GM12872 (cell line): ENCODE measurements at regions not wholly inside any gene's neighbourhood (a gene's known extent, or its start where the extent isn't known, plus 50 kb on each side); places are given as distances from the start of the nearest gene placed in this dataset.
A peak's percentile ranks its signal among the peaks of the same experiment; 100 is the strongest.

Source experiments
- TF ChIP-seq, protein P1 (sequence below): IDR thresholded peaks from 3 replicates; pipeline ENCODE4 v1.5.1; 2011; ENCODE audit warnings: low read depth, mild to moderate bottlenecking, low read length, moderate library complexity; ENCODE audit not compliant: insufficient read depth

DNA sequence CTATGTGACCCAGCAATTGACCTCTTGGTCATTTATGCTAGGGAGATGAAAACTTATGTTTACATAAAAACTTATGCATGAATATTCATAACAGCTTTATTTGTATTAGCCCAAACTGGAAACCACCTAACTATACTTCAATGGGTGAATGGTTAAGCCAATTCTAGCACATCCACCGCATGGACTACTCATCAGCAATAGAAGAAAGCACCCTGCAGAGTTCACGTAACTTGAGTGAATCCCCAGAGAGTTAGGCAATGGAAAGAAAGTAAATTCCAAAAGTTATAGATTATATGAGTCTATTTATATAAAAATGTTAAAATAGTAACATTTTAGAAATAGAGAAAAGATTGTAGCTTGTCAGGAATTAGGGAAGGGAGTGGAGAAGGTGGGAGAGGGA is 60.2 kb upstream of the NRG3 start:
- TF ChIP-seq, protein P1, sequence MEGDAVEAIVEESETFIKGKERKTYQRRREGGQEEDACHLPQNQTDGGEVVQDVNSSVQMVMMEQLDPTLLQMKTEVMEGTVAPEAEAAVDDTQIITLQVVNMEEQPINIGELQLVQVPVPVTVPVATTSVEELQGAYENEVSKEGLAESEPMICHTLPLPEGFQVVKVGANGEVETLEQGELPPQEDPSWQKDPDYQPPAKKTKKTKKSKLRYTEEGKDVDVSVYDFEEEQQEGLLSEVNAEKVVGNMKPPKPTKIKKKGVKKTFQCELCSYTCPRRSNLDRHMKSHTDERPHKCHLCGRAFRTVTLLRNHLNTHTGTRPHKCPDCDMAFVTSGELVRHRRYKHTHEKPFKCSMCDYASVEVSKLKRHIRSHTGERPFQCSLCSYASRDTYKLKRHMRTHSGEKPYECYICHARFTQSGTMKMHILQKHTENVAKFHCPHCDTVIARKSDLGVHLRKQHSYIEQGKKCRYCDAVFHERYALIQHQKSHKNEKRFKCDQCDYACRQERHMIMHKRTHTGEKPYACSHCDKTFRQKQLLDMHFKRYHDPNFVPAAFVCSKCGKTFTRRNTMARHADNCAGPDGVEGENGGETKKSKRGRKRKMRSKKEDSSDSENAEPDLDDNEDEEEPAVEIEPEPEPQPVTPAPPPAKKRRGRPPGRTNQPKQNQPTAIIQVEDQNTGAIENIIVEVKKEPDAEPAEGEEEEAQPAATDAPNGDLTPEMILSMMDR: no peak

DNA sequence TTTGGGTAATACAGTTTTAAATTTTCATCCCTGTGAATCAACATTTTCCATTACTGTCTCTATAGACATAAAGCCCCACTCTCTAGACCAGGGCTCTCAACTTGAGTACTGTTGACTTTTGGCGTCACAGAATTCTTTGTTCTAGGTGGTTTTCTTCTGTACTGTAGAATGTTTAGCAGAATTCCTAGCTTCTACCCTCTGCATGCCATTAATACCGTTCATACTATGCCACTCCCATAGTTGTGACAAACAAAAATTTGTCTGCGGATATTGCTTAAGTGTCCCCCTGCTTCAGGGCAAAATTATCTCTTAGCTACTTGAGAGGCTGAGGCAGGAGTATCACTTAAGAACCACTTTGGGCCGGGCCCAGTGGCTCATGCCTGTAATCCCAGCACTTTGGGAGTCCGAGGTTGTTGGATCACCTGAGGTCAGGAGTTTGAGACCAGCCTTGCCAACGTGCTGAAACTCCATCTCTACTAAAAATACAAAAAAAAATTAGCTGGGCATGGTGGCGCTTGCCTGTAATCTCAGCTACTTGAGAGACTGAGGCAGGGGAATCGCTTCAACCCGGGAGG is 57.3 kb upstream of the NRG3 start:
- TF ChIP-seq, protein P1: no peak

DNA sequence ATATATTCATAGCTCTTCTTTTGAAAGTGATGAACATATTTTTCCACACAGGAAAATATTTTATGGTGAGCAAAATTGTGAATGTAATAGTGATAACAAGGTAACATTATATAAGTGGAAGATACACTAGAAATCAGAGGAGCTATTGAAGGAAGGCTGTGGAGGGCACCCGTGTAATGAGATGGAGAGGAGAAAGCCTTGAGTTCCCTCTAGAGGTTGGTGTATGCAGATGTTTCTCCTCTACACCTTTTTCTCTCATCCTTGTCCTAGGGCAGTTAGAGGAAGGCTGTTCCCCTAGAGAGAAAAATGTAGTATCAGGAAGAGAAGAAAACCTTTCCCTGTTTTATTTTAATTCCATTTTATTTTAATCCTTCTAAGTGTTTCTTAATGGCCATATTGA is 54.6 kb upstream of the NRG3 start:
- TF ChIP-seq, protein P1: 0 out of 3 replicates have a peak, but pooled peaks have one; percentile 20
